SK-N-SH (cell line): ENCODE measurements at regions not wholly inside any gene's neighbourhood (a gene's known extent, or its start where the extent isn't known, plus 50 kb on each side); places are given as distances from the start of the nearest gene placed in this dataset.

Experiments
- EP300 ChIP-seq, 2 experiments: IDR thresholded peaks; 2 replicates each; pipeline versions ENCODE4 v1.4.0 to v1.6.1; 2012; ENCODE audit warnings: borderline replicate concordance in 1 of 2, low read depth in 1 of 2, low read length in 1 of 2
- EZH2phosphoT487 ChIP-seq: fragments of 200-600 bp; sonication (generic); IDR thresholded peaks from 2 replicates; pipeline ENCODE4 v1.6.1; 2017; ENCODE audit warnings: low read depth, mixed run types, mild to moderate bottlenecking, antibody characterized with exemption, moderate library complexity, borderline replicate concordance
- MAX ChIP-seq: IDR thresholded peaks from 2 replicates; pipeline ENCODE4 v1.4.0; 2012; ENCODE audit warnings: low read depth
- RAD21 ChIP-seq: IDR thresholded peaks from 2 replicates; pipeline ENCODE4 v1.6.1; 2012; ENCODE audit warnings: mild to moderate bottlenecking, low read length
- REST ChIP-seq: IDR thresholded peaks from 2 replicates; pipeline ENCODE4 v1.6.1; 2012; ENCODE audit warnings: mild to moderate bottlenecking, low read depth, low read length, moderate library complexity
- RFX5 ChIP-seq: IDR thresholded peaks from 2 replicates; pipeline ENCODE4 v1.6.1; 2012; ENCODE audit warnings: mild to moderate bottlenecking, improper control_type of control experiment, low read length

GRCh38 chr1:177880339-177880891 lies 89.4 kb downstream of the SEC16B start:
- TF ChIP-seq MAX = no peak
- TF ChIP-seq RFX5 = no peak
- no peak for TF ChIP-seq REST
- no peak for TF ChIP-seq EZH2phosphoT487
- TF ChIP-seq RAD21 = no peak
- no peak for TF ChIP-seq EP300 (IDR thresholded peaks at IDR 0.05; ENCODE audit: borderline replicate concordance in 1 of 2, low read depth in 1 of 2, low read length in 1 of 2)
